ENCODE measurements at regions not wholly inside any gene's neighbourhood (a gene's known extent, or its start where the extent isn't known, plus 50 kb on each side); places are given as distances from the start of the nearest gene placed in this dataset.
"Not testable (repeated sequence)": the region's sequence is repeated elsewhere in the genome, so short reads cannot be mapped to it uniquely, and the experiment has no call there.

DNA sequence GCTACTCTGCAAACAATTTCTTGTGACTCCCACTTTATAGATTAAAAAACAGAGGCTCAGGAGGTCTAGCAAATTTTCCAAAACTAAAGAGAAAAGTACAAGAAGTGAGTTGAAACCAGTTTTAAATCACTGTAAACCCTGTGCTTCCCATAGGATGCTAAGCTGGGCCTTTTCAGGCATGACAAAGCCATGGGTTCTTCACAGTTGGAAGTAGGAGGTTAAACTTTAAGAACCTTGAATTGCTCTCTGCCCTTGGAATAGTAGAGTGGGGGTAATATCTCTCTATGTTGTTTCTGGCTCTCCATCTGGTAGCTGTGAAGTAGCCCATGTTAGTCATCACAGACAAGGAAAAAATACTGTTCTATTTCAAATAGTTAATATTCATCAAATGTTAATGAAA, 193.6 kb upstream of the SATB1 start:
- no peak for DNase-seq (ENCODE audit: low spot score)

DNA sequence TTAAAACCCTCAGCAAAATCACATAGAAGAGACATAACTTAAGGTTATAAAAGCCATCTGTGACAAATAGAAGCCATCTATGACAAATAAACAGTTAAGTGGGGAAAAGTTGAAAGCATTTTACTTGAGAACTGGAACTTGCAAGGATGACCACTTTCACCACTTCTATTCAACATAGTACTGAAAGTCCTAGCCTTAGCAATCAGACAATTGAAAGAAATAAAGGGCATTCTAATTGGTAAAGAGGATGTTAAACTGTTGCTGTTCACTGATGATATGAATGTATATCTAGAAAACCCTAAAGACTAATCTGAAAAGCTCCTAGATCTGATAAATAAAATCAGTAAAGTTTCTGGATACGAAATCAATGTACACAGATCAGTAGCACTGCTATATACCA, 186.9 kb upstream of the SATB1 start:
- no peak for DNase-seq (ENCODE audit: low spot score)

DNA sequence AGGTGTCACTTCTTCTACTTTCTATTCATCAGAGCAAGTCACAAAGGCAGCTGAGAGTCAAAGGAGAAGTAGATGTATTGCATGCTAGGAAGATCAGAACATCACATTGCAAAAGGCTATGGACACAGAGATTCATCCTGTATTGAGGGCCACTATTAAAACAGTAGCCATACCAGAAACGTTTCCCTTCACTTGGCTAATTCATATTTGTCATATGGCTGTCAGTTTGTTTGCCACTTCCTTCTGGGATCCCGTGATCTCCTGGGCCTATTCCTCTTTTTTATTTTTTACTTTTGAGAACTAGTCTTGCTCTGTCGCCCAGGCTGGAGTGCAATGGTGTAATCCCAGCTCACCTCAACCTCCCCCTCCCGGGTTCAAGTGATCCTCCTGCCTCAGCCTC, 184.0 kb upstream of the SATB1 start:
- DNase-seq (ENCODE audit: low spot score): no peak

DNA sequence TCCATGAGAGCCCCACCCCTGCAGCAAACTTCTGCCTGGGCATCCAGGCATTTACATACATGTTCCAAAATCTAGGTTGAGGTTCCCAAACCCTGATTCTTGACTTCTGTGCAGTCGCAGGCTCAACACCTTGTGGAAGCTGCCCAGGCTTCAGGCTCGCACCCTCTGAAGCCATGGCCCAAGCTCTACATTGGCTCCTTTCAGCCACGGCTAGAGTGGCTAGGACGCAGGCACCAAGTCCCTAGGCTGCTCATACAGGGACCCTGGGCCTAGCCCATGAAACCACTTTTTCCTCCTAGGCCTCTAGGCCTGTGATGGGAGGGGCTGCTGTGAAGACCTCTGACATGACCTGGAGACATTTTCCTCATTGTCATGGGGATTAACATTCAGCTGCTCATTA, 172.8 kb upstream of the SATB1 start:
- DNase-seq (ENCODE audit: low spot score): no peak

DNA sequence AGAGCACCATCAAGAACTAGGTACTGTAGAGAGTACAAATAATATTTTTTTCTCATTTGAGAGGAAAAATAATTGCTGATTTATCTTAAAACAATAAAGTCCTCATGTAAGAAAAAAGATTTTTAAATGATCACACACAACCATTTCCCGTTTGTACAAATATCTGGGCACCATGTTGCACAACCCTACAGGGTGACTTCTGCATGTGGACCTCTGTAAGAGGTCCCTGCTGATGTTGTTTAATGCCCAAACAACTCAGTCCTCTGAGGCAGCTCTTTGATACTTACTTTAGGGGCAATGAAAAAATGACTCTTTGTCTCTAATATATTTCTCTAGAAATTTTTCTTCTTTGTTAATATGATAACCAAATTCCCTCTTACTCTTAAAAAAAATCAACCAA, 168.1 kb upstream of the SATB1 start:
- no peak for DNase-seq (ENCODE audit: low spot score)

DNA sequence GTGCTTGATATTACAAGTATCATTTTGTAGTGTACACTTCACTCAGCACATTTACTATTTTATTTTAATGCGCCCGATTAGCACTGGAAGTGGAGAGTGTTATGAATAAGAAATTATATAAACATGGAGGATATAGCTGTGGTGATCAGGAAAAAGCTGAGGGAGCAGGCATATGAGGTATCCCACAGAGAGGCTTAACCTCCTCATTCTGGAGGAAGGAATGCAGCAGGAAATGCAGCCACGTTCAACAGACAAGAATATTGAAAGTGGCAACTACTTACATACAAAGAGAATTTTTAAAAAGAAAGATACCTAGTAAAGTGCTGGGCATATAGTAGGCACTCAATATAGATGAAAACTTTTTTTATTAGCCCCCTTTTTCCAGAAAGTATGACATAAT, 166.0 kb upstream of the SATB1 start:
- DNase-seq (ENCODE audit: low spot score): no peak

DNA sequence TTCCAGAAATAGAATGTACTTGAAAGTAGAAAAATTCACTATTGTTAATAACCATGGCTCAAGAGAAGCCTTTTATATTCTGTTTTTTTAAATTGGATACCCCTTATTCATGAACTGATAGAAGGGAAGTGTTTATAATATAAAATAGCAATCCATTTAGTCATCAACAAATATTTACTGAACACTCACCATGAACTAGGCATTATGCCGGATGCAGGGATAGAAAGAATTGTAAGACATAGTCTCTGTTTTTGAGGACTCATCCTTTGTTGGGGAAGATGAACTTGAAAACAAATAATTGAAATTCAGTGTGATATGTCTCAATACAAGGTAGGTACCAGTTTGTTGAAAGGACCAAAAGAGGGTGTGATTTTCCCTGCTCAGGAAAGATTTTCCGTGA, 160.9 kb upstream of the SATB1 start:
- DNase-seq (ENCODE audit: low spot score): no peak

DNA sequence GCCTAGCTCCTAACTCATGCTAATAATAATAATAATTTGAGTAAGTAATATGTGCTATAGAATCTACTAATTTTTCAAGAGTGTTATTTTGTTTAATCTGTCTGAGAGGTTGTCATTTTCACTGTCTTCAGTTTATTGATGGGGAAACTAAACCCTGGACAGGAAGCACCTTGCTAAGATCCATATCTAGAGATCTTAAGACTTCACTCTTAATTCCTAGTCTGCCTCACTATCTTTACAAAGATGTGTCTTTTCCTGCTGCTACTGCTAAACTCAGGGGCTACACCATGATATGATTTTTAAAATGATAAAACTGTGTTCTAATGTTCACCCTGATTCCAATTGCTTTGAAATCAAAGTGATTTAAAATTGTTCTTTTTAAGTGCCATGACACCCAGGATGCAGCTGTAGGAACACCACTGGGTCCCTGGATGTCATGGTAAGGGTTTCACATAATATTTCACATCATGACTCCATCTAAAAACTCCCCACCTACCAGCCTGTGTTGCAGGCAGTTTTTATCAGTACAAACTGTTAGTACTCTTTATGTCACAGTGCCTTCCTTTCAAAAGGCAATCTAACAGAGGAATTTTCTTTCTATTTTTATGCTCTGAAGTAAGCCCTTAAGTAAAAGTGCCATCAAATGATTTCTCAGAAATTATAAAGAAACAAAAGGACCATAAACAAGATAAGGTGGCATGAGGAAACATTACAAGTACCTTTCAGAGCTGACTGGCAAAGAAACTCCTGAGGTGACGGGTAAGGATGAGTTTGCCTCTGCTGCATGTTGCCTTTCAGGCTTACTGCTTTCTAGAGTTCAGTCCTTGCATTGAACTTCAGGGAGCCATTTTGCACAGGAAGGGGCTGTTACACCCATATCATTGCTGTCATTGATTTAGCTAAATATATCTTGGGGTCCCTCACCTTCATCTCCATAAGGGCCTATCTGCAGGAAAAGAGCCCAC, 160.1 kb upstream of the SATB1 start:
- DNase-seq (ENCODE audit: low spot score): no peak

DNA sequence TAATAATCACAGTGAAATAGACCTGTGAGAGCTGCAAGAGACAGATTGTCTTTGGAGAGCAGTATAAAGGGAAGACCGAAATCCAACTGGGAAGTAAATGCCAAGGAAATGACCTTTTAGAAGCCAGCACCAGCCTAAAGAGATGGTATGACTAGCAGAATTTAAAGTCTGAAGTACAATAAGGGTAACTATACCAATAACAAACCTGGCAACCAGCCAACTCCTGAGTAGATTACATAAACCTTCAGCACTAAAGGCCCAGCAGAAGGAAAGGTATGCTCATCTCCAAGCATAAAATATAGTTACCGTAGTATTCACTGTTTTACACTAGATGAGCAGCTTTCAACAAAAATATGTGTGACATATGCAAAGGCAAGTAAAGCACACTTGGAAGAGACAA, 155.1 kb upstream of the SATB1 start:
- no peak for DNase-seq (ENCODE audit: low spot score)

DNA sequence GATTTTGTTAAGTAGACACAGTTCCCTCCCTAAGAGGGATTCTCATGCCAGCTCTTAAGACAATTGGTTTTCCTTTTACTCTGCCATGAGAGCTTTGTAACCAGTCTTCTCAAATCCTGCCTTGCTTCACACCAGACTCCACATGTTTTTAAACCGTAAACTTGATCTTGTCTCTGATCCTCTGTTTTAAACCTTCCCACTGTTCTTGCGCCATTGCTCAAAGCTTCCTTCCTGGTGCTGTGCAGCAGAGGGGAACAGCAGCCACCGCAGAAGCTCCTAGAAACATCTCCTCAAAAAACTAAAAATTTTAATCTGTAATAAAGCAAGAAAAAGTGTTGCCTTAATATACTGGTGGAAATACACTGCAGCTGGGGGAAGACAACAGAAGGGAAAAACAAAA, 154.5 kb upstream of the SATB1 start:
- DNase-seq (ENCODE audit: low spot score): no peak

DNA sequence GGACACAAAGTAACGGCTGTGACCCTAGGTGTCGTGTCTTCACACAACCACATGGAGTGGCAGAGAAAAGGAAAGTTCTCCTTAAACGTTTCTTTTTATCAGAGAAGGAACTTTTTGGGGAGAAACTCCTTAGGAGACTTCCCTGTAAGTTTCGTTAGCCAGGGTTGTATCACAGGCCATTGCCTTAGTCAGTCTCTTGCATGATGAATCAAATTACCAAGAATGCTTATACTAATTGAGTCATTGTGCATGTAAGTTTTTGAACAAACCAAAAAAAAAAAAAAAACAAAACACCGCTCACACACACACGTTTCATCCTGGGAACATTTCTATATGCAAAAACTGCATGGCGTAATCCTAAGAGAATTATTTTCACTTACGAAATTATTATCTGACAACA, 150.4 kb upstream of the SATB1 start:
- DNase-seq (ENCODE audit: low spot score): no peak

DNA sequence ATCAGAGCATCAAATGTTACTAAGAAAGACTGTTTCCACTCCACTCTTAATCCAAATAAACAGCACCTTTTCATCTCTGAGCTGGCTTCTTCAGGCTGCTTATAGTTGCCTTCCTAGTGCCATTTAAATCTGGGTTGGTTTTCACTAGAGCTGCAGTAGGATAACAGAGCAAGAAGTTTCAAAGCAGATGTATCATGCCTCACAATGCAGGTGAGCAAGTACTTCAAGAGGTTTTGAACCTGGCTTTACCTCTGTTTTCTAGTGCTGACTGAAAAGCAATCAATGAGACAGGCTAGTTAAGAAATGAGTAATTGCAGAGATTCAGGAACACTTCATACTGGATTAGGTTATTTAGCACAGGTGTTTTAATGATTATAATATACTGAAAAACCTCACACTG, 147.7 kb upstream of the SATB1 start:
- DNase-seq (ENCODE audit: low spot score): no peak

DNA sequence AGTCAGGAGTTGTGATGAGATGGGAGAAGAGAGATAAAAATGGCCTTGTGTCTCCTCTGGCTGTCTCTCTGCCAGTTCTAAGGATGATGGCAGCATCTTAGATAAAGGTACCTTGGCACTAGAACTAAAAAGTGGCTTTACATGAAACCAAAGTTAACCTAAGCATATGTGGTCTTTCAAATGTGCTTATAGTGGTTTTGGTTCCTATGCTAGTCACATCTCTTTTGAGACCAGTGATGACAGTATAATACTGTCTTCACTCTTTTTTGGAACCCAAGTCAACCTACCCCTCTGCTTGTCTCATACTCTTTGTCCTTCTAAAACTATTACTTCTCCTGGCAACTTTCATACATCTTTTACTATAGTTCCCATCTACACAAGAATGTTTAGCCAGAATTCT, 142.2 kb upstream of the SATB1 start:
- DNase-seq (ENCODE audit: low spot score): no peak

DNA sequence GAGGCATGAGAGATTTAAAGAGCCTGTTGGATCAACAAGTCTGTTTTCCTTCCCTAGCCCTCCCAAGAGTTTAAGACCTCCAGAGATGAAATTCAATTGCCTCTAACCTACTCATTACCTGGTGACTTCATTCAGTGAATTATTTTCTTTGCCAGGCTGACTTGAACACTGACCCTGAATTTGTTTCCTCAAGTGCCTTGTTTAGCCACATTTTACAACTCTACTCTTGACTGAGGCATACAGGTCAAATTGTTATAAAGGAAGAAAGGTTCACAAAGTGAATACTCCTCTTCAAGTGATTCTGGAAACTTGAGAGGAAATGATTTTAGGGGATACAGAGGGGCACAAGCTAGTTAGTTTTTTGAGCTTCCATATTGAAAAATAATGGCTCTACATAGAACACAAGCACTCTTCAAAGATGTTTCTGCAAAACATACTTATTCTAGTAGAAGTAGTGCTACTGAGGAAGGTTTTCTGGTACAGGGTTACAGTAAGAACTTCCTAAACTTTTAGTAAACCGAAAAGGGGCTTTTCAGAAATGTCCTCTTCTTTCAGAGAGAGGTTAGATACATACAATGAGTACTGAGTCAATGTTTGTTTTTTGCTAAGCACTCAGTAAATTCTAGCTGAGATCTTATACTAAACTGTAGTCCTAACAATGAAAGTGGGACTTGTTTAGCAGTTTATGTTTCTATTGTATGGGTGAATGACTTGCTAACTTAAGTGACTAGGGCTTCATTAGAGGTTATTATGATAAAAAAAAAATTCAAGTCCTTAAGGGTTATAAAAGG, 137.4 kb upstream of the SATB1 start:
- no peak for DNase-seq (ENCODE audit: low spot score)

DNA sequence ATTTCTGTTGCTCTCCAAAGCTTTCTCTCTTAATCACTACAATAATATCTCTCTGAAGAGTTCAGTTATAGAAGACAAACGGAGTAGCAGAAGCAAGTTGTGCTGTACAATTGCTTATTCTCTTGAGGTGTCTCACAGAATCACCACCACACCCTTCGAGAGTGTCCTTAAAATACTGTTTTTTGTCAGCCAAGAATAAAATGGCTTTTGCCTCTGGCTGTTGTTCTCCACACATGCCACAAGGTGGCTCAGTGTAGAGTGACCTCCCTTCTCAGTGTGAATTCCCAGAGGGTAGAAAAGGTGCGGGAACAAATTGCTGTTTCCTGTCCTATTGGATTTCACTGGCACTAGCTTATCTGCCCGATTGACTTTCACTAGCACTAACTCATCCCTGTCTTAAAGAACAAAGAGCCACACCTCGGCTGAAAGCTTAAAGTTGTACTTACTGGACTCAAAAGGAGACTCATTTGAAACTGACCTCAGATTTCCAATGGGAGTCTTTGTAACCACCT, 134.2 kb upstream of the SATB1 start:
- DNase-seq (ENCODE audit: low spot score): peak; percentile 19

DNA sequence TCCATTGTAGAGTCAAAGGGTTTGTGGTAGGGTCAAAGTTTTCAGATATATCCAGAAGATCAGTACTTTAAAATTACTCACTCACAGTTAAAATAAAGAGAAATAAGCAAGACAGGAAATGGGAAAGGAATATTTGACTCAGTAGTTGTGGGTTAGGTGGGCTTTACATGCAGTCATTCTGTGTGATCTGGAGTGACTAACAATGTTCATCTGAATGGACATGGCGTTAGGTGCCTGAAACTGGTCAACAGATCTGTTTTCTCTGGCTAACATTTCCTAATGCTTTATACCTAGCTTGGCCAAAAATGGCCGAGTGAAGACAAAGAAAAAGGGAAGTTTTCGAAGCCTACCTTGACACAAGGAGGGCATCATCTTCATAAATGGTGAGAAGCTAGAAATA, 133.4 kb upstream of the SATB1 start:
- DNase-seq (ENCODE audit: low spot score): no peak

DNA sequence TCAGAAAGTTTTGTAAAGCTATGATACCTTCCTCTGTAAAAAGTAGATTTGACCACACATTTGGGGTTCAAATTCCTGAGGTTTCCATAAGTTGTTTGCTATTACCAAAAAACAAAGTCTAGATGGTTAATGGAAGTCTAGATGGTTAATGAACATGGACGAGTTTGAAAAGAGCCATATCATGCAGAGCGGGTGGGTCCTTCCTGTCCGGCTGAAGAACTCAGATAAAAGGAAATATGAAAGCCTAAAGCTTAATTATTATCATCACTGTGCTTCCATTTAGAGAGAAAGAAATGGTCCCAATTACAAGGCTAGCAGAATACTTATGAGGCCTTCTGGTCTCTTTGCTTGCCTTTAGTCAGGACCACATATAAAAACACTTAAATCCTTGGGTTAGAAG, 132.1 kb upstream of the SATB1 start:
- DNase-seq (ENCODE audit: low spot score): no peak

DNA sequence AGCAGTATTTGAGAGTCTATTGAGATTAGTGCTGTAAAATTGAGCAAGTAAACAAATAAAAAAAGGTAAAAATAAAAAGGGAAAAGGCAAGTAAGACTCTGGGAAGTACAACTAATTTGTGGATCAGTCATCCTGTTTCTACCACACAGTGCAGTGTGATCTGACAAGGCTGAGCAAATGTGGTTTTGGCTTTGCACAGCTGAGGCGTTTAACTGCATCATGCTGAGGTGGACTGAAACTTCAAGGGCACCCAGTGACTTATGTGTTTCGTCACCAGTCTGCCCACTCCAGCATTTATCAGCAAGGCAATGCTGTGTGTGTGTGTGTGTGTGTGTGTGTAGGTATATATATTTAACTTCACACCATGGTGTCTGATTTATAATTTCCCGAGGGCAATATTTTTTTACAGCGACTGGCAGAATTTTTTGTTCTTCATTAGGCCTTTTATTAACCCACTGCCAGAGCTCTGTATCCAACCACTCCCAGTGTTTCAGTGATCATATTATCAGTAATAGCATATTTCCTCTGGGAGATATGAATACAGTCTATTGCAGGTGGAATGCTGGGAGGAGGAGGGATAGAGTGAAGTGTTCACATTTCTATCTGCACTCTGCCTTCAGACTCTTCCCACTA, 131.5 kb upstream of the SATB1 start:
- DNase-seq (ENCODE audit: low spot score): no peak

DNA sequence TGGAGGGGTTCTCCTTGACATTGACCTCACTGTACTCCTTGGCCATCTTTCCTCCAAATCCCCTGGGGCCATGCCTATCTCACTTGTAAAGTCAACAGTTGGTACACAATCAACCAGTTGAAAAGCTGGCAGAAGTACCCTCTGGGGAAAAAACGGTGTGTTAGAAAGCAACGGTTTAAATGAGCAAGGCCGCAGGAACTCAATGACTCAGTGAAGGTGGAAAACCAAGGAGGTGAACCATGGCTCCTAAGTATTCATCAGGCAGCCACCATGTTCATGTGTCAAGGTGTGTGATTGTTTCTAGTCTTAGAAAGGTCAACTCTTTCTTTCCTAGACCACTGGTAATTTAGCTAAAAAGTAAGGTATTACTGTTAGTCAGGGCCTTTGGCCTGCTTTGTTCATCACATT, 130.9 kb upstream of the SATB1 start:
- no peak for DNase-seq (ENCODE audit: low spot score)

DNA sequence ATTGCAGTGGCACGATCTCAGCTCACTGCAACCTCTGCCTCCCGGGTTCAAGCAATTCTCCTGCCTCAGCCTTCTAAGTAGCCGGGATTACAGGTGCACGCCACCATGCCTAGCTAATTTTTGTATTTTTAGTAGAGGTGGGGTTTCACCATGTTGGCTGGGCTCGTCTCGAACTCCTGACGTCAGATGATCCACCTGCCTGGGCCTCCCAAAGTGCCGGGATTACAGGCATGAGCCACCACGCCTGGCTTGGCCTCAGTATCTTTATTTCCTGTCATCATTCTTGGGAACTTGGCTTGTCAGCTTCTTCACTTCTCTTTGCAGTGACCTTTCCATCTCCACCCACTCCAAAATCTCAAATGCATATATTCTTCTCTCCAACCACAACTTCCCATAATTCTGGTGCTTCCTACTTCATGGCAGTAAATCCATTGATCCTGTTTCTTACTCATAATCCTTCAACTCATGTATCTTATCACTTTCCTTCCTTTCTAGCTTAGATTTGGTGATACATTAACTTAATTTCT, 127.5 kb upstream of the SATB1 start:
- DNase-seq (ENCODE audit: low spot score): not testable (repeated sequence)

DNA sequence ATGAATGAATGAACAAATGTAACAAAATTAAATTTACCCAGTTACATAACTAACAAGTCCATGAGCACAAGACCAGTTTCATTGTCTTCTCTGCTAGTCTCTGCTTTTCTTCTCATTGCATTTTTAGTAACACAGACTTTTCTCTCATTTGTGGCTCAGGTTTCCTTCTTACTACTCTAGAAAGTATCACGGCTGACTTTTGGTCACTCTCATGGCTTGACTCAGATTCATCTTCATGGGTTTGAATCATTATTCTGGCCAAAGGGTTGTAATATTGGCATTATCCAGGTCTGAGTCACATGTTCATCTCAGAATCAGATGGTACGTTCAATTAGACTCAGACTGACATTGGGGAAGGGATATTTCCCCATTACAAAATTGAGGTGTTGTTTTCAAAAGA, 121.5 kb upstream of the SATB1 start:
- DNase-seq (ENCODE audit: low spot score): no peak

DNA sequence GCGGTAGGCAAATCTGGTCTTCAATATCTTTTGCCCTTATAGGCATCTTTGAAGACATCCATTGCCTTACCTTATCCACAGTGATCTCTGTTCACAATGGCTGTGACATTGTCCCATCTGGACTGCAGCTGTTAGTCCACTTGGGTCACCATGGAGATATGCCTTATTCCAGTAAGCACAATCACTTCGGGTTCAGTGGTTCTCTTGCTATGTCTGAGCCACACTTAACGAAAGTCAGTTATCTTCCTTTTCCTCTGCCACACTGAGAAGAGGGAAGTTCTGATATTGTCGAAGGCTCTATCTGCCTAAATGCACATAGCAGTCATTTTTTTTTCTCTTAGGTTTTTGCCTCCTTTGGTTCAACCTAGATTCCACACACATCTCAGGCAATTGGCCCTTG, 119.0 kb upstream of the SATB1 start:
- no peak for DNase-seq (ENCODE audit: low spot score)
